WTC11 (cell line): ENCODE measurements at regions not wholly inside any gene's neighbourhood (a gene's known extent, or its start where the extent isn't known, plus 50 kb on each side); places are given as distances from the start of the nearest gene placed in this dataset.

Experiments
- ATAC-seq: fragments of 200-7000 bp; cut with Tn5 transposase; 2 replicates; pipeline ENCODE4 v1.10.0; 2021; ENCODE audit warnings: mild to moderate bottlenecking, moderate library complexity
- CTCF ChIA-PET: fragments of 300-600 bp; sonication (Branson Sonifier 250); formaldehyde crosslinking; loops from one replicate; lab custom pipeline; 2021; ENCODE audit warnings: antibody characterized with exemption; lab: Charles Lee
- POLR2A ChIA-PET: fragments of 350-600 bp; sonication (Branson Sonifier 250); formaldehyde crosslinking; loops from one replicate; lab custom pipeline; 2021; ENCODE audit warnings: antibody characterized with exemption; lab: Charles Lee
- DNase-seq: peaks from one replicate; pipeline ENCODE4 v3.0.0; 2021; ENCODE audit warnings: low spot score
- H3K27ac Mint-ChIP-seq: 2 replicates; pipeline ENCODE4 v1.8.0; 2021; ENCODE audit warnings: mixed read lengths
- H3K27me3 Mint-ChIP-seq: 2 replicates; pipeline ENCODE4 v1.8.0; 2021; ENCODE audit warnings: low read depth, mild to moderate bottlenecking, moderate library complexity, mixed read lengths
- H3K36me3 Mint-ChIP-seq: 2 replicates; pipeline ENCODE4 v1.8.0; 2021; ENCODE audit warnings: mixed read lengths
- H3K4me1 Mint-ChIP-seq: 2 replicates; pipeline ENCODE4 v1.8.0; 2022; ENCODE audit warnings: mixed read lengths
- H3K4me3 Mint-ChIP-seq: 2 replicates; pipeline ENCODE4 v1.8.0; 2021; ENCODE audit warnings: mild to moderate bottlenecking, moderate library complexity, mixed read lengths
- H3K9me3 Mint-ChIP-seq: 2 replicates; pipeline ENCODE4 v1.8.0; 2021; ENCODE audit warnings: mixed read lengths
- AFF4 ChIP-seq: sonication (generic); formaldehyde crosslinking; IDR thresholded peaks from 2 replicates; pipeline ENCODE4 v1.8.1; 2023; ENCODE audit warnings: mild to moderate bottlenecking, missing genetic modification reagents, borderline replicate concordance
- ATF1 ChIP-seq: sonication (generic); formaldehyde crosslinking; IDR thresholded peaks from 2 replicates; pipeline ENCODE4 v1.8.1; 2023; ENCODE audit warnings: mild to moderate bottlenecking, moderate library complexity, missing genetic modification reagents
- CTCF ChIP-seq: fragments of 200-600 bp; IDR thresholded peaks from 2 replicates; pipeline ENCODE4 v1.8.0; 2022; ENCODE audit warnings: antibody characterized with exemption
- E2F4 ChIP-seq: sonication (generic); formaldehyde crosslinking; IDR thresholded peaks from 2 replicates; pipeline ENCODE4 v1.8.1; 2022; ENCODE audit warnings: low read depth, mild to moderate bottlenecking, moderate library complexity, missing genetic modification reagents, borderline replicate concordance
- ELF4 ChIP-seq: sonication (generic); formaldehyde crosslinking; IDR thresholded peaks from 2 replicates; pipeline ENCODE4 v1.8.1; 2022; ENCODE audit warnings: low read depth, mild to moderate bottlenecking, moderate library complexity, missing genetic modification reagents
- ETV6 ChIP-seq: sonication (generic); formaldehyde crosslinking; IDR thresholded peaks from 2 replicates; pipeline ENCODE4 v1.8.1; 2022; ENCODE audit warnings: mild to moderate bottlenecking, missing genetic modification reagents
- IRF2 ChIP-seq: sonication (generic); formaldehyde crosslinking; IDR thresholded peaks from 2 replicates; pipeline ENCODE4 v1.8.0; 2022; ENCODE audit warnings: low read depth, missing genetic modification reagents, borderline replicate concordance
- NFE2L1 ChIP-seq: sonication (generic); formaldehyde crosslinking; IDR thresholded peaks from 2 replicates; pipeline ENCODE4 v1.8.1; 2023; ENCODE audit warnings: missing genetic modification reagents
- OVOL2 ChIP-seq: fragments of 250-450 bp; sonication (Bioruptor Pico); IDR thresholded peaks from 2 replicates; pipeline ENCODE4 v1.9.0; 2021; ENCODE audit warnings: mild to moderate bottlenecking, borderline replicate concordance
- RELA ChIP-seq: sonication (generic); formaldehyde crosslinking; IDR thresholded peaks from 2 replicates; pipeline ENCODE4 v1.8.1; 2022; ENCODE audit warnings: missing genetic modification reagents, mild to moderate bottlenecking, borderline replicate concordance
- SMAD3 ChIP-seq: sonication (generic); formaldehyde crosslinking; IDR thresholded peaks from 2 replicates; pipeline ENCODE4 v1.8.0; 2022; ENCODE audit warnings: missing genetic modification reagents, mild to moderate bottlenecking, borderline replicate concordance
- USF2 ChIP-seq: sonication (generic); formaldehyde crosslinking; IDR thresholded peaks from 2 replicates; pipeline ENCODE4 v1.8.1; 2023; ENCODE audit warnings: mild to moderate bottlenecking, missing genetic modification reagents, moderate library complexity
- ZBTB21 ChIP-seq: sonication (generic); formaldehyde crosslinking; IDR thresholded peaks from 2 replicates; pipeline ENCODE4 v1.8.1; 2023; ENCODE audit warnings: mild to moderate bottlenecking, missing genetic modification reagents, borderline replicate concordance
- ZNF396 ChIP-seq: fragments of 250-450 bp; sonication (Bioruptor Pico); IDR thresholded peaks from 2 replicates; pipeline ENCODE4 v1.8.0; 2021; ENCODE audit warnings: mild to moderate bottlenecking, moderate library complexity, borderline replicate concordance
- ZNF423 ChIP-seq: fragments of 250-450 bp; sonication (Bioruptor Pico); IDR thresholded peaks from 2 replicates; pipeline ENCODE4 v2.1.2; 2022; ENCODE audit warnings: mild to moderate bottlenecking, moderate library complexity
- ZNF512 ChIP-seq: sonication (generic); formaldehyde crosslinking; IDR thresholded peaks from 2 replicates; pipeline ENCODE4 v1.8.1; 2022; ENCODE audit warnings: missing genetic modification reagents, borderline replicate concordance

GRCh38 chr2:60331115-60331809 is 222.2 kb downstream of the BCL11A start:
- peaks cover 3% of the 10 kb centered on the region; the same call in 1 of the 2 replicates for H3K36me3 Mint-ChIP-seq
- DNase-seq (no peak), ATAC-seq (no peak)
- no peak overlapping the region for H3K4me3 Mint-ChIP-seq
- no peak overlapping the region for H3K27ac Mint-ChIP-seq
- ChIA-PET POLR2A (no interaction called here), CTCF (no interaction called here)
- TF ChIP-seq USF2 (CRISPR knock-in tag) (no peak), OVOL2 (CRISPR knock-in tag) (no peak), ETV6 (CRISPR knock-in tag) (no peak), IRF2 (CRISPR knock-in tag) (no peak), NFE2L1 (CRISPR knock-in tag) (no peak), AFF4 (CRISPR knock-in tag) (no peak), ATF1 (CRISPR knock-in tag) (no peak), SMAD3 (CRISPR knock-in tag) (no peak), ZNF512 (CRISPR knock-in tag) (no peak), ZNF396 (CRISPR knock-in tag) (no peak), ZBTB21 (CRISPR knock-in tag) (no peak), CTCF (no peak), E2F4 (CRISPR knock-in tag) (no peak), RELA (no peak), ZNF423 (CRISPR knock-in tag) (no peak), ELF4 (no peak)
- H3K9me3 Mint-ChIP-seq, result peaks cover 3% of the 10 kb centered on the region
- peaks cover 3% of the 10 kb centered on the region; the same call in 1 of the 2 replicates for H3K4me1 Mint-ChIP-seq
- no peaks in the 10 kb centered on the region; the same call in 1 of the 2 replicates for H3K27me3 Mint-ChIP-seq
